ENCODE measurements at regions not wholly inside any gene's neighbourhood (a gene's known extent, or its start where the extent isn't known, plus 50 kb on each side); places are given as distances from the start of the nearest gene placed in this dataset.

DNA sequence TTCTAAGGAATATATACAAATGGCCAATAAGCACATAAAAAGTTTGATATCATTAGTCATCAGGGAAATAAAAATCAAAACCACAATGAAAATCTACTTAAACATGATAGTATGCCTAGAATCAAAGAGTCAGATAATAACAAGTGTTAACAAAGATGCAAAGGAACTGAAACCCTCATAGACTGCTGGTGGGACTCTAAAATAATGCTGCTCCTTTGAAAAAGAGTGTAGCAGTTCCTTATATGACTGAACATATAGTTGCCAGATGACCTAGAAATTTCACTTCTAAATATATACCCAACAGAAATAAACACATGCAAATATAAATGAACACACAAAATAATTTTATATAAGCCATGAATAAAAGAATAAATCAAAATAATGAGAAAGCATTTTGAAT is 205.1 kb upstream of the CTSO start:
- Mint-ChIP-seq H3K4me3 (no peak overlapping the region), H3K27me3 (no peaks in the 10 kb centered on the region), H3K36me3 (no peaks in the 10 kb centered on the region), H3K27ac (no peak overlapping the region), H3K4me1 (no peaks in the 10 kb centered on the region), H3K9me3 (peaks cover 0 to 2% (median 1%) of the 10 kb centered on the region in 7 donors)
- Histone ChIP-seq H3K9me3 (ENCODE audit: control insufficient read depth in 2 of 2, low read length in 2 of 2) (no peaks in the 10 kb centered on the region), H3K4me1 (ENCODE audit: control insufficient read depth, insufficient read depth, low read length, poor library complexity, severe bottlenecking) (no peaks in the 10 kb centered on the region), H3K36me3 (ENCODE audit: control insufficient read depth, insufficient read depth, low read length) (no peaks in the 10 kb centered on the region), H3K27me3 (ENCODE audit: control insufficient read depth, insufficient read depth, low read length) (no peaks in the 10 kb centered on the region), H3K27ac (ENCODE audit: insufficient read depth, low read length, poor library complexity, severe bottlenecking) (no peak overlapping the region), H3K4me3 (ENCODE audit: low read depth, low read length) (no peak overlapping the region)
- DNase-seq (no peak), ATAC-seq (ENCODE audit: low read depth in 2 of 2) (no peak)

DNA sequence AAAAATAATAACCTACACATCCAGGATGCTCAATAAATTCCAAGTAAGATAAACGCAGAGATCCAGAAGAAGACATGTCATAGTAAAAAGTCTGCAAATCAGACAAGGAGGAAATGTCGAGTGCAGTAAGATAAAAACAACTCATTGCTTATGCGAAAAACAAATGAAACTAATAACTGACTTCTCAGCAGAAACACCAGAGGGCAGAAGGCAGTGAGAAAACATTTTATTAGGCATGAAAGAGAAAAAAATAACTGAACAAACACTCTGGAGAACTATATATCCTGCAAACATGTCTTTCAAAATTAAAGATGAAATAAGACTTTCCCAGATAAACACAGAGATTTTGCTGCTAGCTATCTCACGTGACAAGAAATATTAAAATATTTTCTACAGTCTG is 201.3 kb upstream of the CTSO start:
- Histone ChIP-seq H3K4me1 (ENCODE audit: control insufficient read depth, insufficient read depth, low read length, poor library complexity, severe bottlenecking) (no peaks in the 10 kb centered on the region), H3K27ac (ENCODE audit: insufficient read depth, low read length, poor library complexity, severe bottlenecking) (no peak overlapping the region), H3K4me3 (ENCODE audit: low read depth, low read length) (no peak overlapping the region), H3K9me3 (ENCODE audit: control insufficient read depth in 2 of 2, low read length in 2 of 2) (no peaks in the 10 kb centered on the region), H3K36me3 (ENCODE audit: control insufficient read depth, insufficient read depth, low read length) (no peaks in the 10 kb centered on the region), H3K27me3 (ENCODE audit: control insufficient read depth, insufficient read depth, low read length) (no peaks in the 10 kb centered on the region)
- no peaks in the 10 kb centered on the region for H3K4me1 Mint-ChIP-seq
- DNase-seq (no peak), ATAC-seq (ENCODE audit: low read depth in 2 of 2) (no peak)
- H3K9me3 Mint-ChIP-seq: peaks cover 0 to 12% (median 1%) of the 10 kb centered on the region in 7 donors
- no peaks in the 10 kb centered on the region for H3K27me3 Mint-ChIP-seq
- no peaks in the 10 kb centered on the region for H3K36me3 Mint-ChIP-seq
- no peak overlapping the region for H3K27ac Mint-ChIP-seq
- no peak overlapping the region for H3K4me3 Mint-ChIP-seq

DNA sequence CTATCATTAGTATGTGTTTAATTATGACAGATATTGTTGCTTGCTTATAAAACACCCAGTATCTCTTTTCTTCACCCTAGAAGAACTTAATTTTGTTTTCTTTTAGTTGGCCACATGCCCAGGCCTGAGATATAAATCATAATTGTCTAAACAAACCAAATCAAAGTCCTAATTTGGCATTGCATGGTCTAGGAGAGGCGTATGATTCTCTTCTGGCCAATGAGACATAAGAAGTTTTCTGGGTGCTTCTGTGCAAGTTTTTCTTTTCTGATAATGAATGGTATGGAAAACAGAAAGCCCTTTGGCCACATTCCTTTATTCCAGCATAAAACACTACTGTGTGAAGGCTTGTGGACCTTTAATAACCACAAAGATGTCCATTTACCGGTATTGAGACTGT is 192.9 kb upstream of the CTSO start:
- H3K27me3 ChIP-seq (ENCODE audit: control insufficient read depth, insufficient read depth, low read length): no peaks in the 10 kb centered on the region
- ATAC-seq (ENCODE audit: low read depth in 2 of 2) (no peak), DNase-seq (no peak)
- H3K4me3 ChIP-seq (ENCODE audit: low read depth, low read length): no peak overlapping the region
- Mint-ChIP-seq H3K27me3 (no peaks in the 10 kb centered on the region), H3K4me3 (no peak overlapping the region), H3K4me1 (no peaks in the 10 kb centered on the region), H3K36me3 (no peaks in the 10 kb centered on the region), H3K9me3 (peaks cover 0 to 4% (median 0%) of the 10 kb centered on the region in 7 donors), H3K27ac (no peak overlapping the region)
- no peak overlapping the region for H3K27ac ChIP-seq (ENCODE audit: insufficient read depth, low read length, poor library complexity, severe bottlenecking)
- no peaks in the 10 kb centered on the region for H3K4me1 ChIP-seq (ENCODE audit: control insufficient read depth, insufficient read depth, low read length, poor library complexity, severe bottlenecking)
- H3K36me3 ChIP-seq (ENCODE audit: control insufficient read depth, insufficient read depth, low read length): no peaks in the 10 kb centered on the region
- H3K9me3 ChIP-seq (ENCODE audit: control insufficient read depth in 2 of 2, low read length in 2 of 2): no peaks in the 10 kb centered on the region

DNA sequence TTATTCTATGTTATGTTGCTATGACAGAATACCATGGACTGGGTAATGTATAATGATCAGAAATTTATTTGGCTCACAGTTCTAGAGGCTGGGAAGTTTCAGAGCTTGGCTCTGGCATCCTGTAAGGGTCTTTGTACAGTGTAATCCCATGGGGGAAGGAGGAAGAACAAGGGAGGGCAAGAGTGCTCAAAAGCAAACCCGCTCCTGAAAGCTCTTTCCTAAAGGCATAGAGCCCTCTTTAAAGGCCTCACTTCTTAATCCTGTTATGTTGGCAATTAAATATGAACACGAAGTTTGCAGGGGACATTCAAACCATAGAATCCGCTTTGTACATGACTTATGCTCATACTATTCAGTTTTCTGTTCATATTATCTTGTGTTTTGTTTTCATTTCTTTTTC is 191.3 kb upstream of the CTSO start:
- H3K27me3 Mint-ChIP-seq: no peaks in the 10 kb centered on the region
- no peaks in the 10 kb centered on the region for H3K27me3 ChIP-seq (ENCODE audit: control insufficient read depth, insufficient read depth, low read length)
- no peak overlapping the region for H3K27ac Mint-ChIP-seq
- ATAC-seq (ENCODE audit: low read depth in 2 of 2) (no peak), DNase-seq (no peak)
- H3K4me1 Mint-ChIP-seq: no peaks in the 10 kb centered on the region
- no peaks in the 10 kb centered on the region for H3K36me3 ChIP-seq (ENCODE audit: control insufficient read depth, insufficient read depth, low read length)
- no peak overlapping the region for H3K27ac ChIP-seq (ENCODE audit: insufficient read depth, low read length, poor library complexity, severe bottlenecking)
- no peaks in the 10 kb centered on the region for H3K36me3 Mint-ChIP-seq
- H3K9me3 ChIP-seq (ENCODE audit: control insufficient read depth in 2 of 2, low read length in 2 of 2): no peaks in the 10 kb centered on the region
- H3K4me1 ChIP-seq (ENCODE audit: control insufficient read depth, insufficient read depth, low read length, poor library complexity, severe bottlenecking): no peaks in the 10 kb centered on the region
- no peak overlapping the region for H3K4me3 Mint-ChIP-seq
- H3K9me3 Mint-ChIP-seq: peaks cover 0 to 4% (median 0%) of the 10 kb centered on the region in 7 donors
- H3K4me3 ChIP-seq (ENCODE audit: low read depth, low read length): no peak overlapping the region

DNA sequence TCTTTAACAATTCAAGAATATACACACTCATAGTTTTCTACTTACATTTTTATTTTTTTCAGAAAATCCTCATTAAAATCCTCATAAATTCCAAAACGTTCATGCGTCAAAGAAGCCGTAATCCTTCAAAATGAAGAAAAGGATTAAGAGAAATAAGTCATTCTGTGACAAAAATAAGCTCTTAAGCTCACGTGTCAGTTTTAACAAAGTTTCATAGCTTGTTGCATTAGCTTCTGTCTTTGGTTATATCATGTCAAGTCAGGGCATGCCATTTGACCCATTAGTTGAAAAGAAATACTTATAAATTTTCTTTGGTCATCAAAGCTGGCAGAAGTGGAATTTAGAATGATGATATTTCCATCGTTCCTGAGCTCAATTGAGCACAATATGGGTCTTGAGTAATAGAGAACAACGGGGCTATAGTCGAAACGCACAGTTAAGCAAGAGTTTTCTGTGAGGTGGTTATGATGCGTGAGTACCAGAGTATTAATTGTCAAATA is 185.2 kb upstream of the CTSO start:
- no peak for DNase-seq
- Mint-ChIP-seq H3K36me3 (no peaks in the 10 kb centered on the region), H3K27ac (no peak overlapping the region), H3K9me3 (peaks cover 0 to 8% (median 3%) of the 10 kb centered on the region in 7 donors), H3K27me3 (no peaks in the 10 kb centered on the region), H3K4me1 (no peaks in the 10 kb centered on the region), H3K4me3 (no peak overlapping the region)
- Histone ChIP-seq H3K27me3 (ENCODE audit: control insufficient read depth, insufficient read depth, low read length) (no peaks in the 10 kb centered on the region), H3K4me1 (ENCODE audit: control insufficient read depth, insufficient read depth, low read length, poor library complexity, severe bottlenecking) (no peaks in the 10 kb centered on the region), H3K9me3 (ENCODE audit: control insufficient read depth in 2 of 2, low read length in 2 of 2) (no peaks in the 10 kb centered on the region), H3K36me3 (ENCODE audit: control insufficient read depth, insufficient read depth, low read length) (no peaks in the 10 kb centered on the region), H3K27ac (ENCODE audit: insufficient read depth, low read length, poor library complexity, severe bottlenecking) (no peak overlapping the region), H3K4me3 (ENCODE audit: low read depth, low read length) (no peak overlapping the region)
- ATAC-seq (ENCODE audit: low read depth in 2 of 2): no peak

DNA sequence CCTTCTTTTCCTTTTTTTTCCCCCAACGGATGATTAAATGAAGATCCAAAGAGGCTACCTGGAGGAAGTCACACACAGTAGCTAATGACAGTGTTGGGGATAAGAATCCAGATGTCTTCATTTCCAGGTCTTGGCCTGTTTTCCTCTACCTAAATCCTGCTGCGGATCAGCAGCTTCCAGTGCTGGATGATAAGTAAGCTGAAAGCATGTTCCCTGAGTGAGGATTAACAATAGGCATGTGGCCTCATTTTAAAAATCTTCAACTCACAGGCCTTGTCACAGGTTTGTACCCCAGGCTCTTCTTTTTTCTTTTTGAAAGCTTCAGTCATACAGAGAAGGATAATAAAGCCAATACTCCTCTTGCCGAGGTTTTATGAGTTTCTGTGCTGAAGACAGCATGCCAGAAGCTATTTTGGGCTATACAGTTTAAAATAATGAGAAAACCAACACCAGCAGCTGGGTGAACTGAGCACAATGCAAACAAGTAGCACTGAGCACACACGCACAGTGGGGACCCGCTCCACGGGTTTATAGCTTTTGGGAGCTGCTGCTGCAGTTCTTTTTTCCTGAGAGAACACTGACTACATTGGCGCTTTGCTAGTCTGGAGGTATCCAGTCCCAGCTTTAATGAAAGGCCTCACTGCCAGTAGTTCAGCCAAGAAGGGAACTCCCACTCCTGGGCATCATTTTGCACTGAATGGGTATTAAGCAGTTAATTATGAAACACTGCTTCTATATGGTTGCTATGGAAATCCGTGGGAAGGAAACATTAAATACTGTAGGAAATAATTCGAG is 184.2 kb upstream of the CTSO start:
- H3K4me1 Mint-ChIP-seq: no peaks in the 10 kb centered on the region
- ATAC-seq (ENCODE audit: low read depth in 2 of 2) (no peak), DNase-seq (no peak)
- no peaks in the 10 kb centered on the region for H3K27me3 Mint-ChIP-seq
- Histone ChIP-seq H3K27ac (ENCODE audit: insufficient read depth, low read length, poor library complexity, severe bottlenecking) (no peak overlapping the region), H3K36me3 (ENCODE audit: control insufficient read depth, insufficient read depth, low read length) (no peaks in the 10 kb centered on the region), H3K27me3 (ENCODE audit: control insufficient read depth, insufficient read depth, low read length) (no peaks in the 10 kb centered on the region), H3K4me1 (ENCODE audit: control insufficient read depth, insufficient read depth, low read length, poor library complexity, severe bottlenecking) (no peaks in the 10 kb centered on the region), H3K9me3 (ENCODE audit: control insufficient read depth in 2 of 2, low read length in 2 of 2) (no peaks in the 10 kb centered on the region), H3K4me3 (ENCODE audit: low read depth, low read length) (no peak overlapping the region)
- no peak overlapping the region for H3K4me3 Mint-ChIP-seq
- peaks cover 0 to 14% (median 5%) of the 10 kb centered on the region in 7 donors for H3K9me3 Mint-ChIP-seq
- no peak overlapping the region for H3K27ac Mint-ChIP-seq
- no peaks in the 10 kb centered on the region for H3K36me3 Mint-ChIP-seq

DNA sequence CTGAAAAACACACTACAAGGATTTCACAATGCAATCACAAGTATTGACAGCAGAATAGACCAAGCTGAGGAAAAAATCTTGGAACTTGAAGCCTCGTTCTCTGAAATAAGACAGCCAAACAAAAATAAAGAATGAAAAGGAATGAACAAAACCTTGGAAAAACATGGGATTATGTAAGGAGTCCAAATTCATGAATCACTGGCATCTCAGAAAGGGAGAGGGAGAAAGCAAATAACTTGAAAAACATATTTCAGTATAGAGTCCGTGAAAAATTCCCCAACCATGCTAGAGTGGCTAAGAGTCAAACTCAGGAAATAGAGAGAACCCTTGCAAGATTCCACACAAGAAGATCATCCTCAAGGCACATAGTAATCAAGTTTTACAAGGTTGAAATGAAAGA is 178.5 kb upstream of the CTSO start:
- Histone ChIP-seq H3K4me3 (ENCODE audit: low read depth, low read length) (no peak overlapping the region), H3K9me3 (ENCODE audit: control insufficient read depth in 2 of 2, low read length in 2 of 2) (no peaks in the 10 kb centered on the region), H3K27me3 (ENCODE audit: control insufficient read depth, insufficient read depth, low read length) (no peaks in the 10 kb centered on the region), H3K4me1 (ENCODE audit: control insufficient read depth, insufficient read depth, low read length, poor library complexity, severe bottlenecking) (no peaks in the 10 kb centered on the region), H3K36me3 (ENCODE audit: control insufficient read depth, insufficient read depth, low read length) (no peaks in the 10 kb centered on the region), H3K27ac (ENCODE audit: insufficient read depth, low read length, poor library complexity, severe bottlenecking) (no peak overlapping the region)
- Mint-ChIP-seq H3K27ac (no peak overlapping the region), H3K36me3 (no peaks in the 10 kb centered on the region), H3K4me3 (no peak overlapping the region), H3K27me3 (no peaks in the 10 kb centered on the region), H3K4me1 (no peaks in the 10 kb centered on the region), H3K9me3 (peaks cover 0 to 28% (median 7%) of the 10 kb centered on the region in 7 donors)
- no peak for DNase-seq
- no peak for ATAC-seq (ENCODE audit: low read depth in 2 of 2)

DNA sequence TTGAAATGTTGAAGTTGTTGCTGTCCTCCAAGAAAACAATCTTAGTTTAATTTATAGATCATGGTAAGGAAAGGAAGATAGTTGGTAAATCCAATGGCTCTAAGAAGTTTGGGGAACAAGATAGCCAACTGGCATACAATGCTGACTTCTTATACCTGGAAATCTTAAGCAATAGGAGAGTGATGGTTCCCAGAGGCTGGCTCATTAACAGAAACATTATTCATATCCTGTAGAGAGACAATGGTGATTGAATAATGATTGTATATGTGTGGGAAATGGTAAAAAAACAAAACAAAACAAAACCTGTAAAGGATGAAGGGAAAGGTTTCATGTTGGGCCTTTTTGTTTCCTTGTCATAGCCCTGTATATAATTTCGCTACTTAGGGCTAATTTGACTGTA is 174.9 kb upstream of the CTSO start:
- Histone ChIP-seq H3K36me3 (ENCODE audit: control insufficient read depth, insufficient read depth, low read length) (no peaks in the 10 kb centered on the region), H3K4me1 (ENCODE audit: control insufficient read depth, insufficient read depth, low read length, poor library complexity, severe bottlenecking) (no peaks in the 10 kb centered on the region), H3K27me3 (ENCODE audit: control insufficient read depth, insufficient read depth, low read length) (no peaks in the 10 kb centered on the region), H3K9me3 (ENCODE audit: control insufficient read depth in 2 of 2, low read length in 2 of 2) (no peaks in the 10 kb centered on the region), H3K4me3 (ENCODE audit: low read depth, low read length) (no peak overlapping the region), H3K27ac (ENCODE audit: insufficient read depth, low read length, poor library complexity, severe bottlenecking) (no peak overlapping the region)
- Mint-ChIP-seq H3K4me1 (no peaks in the 10 kb centered on the region), H3K27ac (no peak overlapping the region), H3K36me3 (no peaks in the 10 kb centered on the region), H3K4me3 (no peak overlapping the region), H3K27me3 (no peaks in the 10 kb centered on the region), H3K9me3 (peaks cover 0 to 27% (median 3%) of the 10 kb centered on the region in 7 donors)
- DNase-seq (no peak), ATAC-seq (ENCODE audit: low read depth in 2 of 2) (no peak)

All from CD4-positive, CD25-positive, alpha-beta regulatory T cell (primary cell).